ENCODE measurements at regions not wholly inside any gene's neighbourhood (a gene's known extent, or its start where the extent isn't known, plus 50 kb on each side); places are given as distances from the start of the nearest gene placed in this dataset.

- TF ChIP-seq, protein P1, sequence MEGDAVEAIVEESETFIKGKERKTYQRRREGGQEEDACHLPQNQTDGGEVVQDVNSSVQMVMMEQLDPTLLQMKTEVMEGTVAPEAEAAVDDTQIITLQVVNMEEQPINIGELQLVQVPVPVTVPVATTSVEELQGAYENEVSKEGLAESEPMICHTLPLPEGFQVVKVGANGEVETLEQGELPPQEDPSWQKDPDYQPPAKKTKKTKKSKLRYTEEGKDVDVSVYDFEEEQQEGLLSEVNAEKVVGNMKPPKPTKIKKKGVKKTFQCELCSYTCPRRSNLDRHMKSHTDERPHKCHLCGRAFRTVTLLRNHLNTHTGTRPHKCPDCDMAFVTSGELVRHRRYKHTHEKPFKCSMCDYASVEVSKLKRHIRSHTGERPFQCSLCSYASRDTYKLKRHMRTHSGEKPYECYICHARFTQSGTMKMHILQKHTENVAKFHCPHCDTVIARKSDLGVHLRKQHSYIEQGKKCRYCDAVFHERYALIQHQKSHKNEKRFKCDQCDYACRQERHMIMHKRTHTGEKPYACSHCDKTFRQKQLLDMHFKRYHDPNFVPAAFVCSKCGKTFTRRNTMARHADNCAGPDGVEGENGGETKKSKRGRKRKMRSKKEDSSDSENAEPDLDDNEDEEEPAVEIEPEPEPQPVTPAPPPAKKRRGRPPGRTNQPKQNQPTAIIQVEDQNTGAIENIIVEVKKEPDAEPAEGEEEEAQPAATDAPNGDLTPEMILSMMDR (conservative IDR thresholded peaks at IDR 0.05; ENCODE audit: low read depth, low read length) = no peak
- DNase-seq (ENCODE audit: low read depth) = no peak
- no peak overlapping the region for H3K4me3 ChIP-seq (ENCODE audit: low read depth, low read length)
Observed at GRCh38 chr18:61651880-61652268, 240.9 kb downstream of the RNF152 start.

DNA sequence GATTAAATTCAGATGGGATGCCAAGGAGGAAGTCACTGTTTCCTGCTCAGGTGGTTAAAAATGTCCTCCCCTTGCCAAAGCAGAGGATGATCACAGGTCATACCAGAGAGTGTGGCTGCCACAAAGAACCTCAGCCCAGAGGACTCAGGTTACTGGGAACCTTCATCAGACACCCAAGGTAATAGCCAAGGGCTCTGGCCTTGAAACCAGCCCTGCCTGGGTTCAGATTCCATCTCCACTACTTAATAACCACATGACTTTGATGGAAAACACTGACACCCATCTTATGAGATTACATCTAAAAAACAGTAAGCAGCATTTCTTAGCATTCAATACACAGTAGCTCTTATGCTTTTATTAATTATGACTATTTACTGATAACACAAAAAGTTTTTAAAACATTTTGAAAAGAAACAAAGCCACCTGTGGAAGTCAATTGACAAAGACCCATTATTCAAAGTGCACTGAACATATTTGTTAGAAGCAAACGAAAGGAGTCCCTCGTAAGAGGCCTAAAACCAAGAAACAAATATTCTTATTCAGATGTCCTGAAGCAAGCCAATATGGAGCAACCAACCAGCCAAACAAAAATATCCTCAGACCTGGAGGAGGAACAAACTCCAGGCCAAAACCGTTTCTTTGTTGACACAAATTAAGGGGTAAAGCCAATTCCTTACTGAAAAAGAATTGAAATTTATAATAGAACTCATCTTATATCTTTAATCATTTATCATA is 241.5 kb downstream of the RNF152 start:
- TF ChIP-seq, protein P1 (conservative IDR thresholded peaks at IDR 0.05; ENCODE audit: low read depth, low read length) = no peak
- H3K4me3 ChIP-seq (ENCODE audit: low read depth, low read length) = no peak overlapping the region
- no peak for DNase-seq (ENCODE audit: low read depth)

DNA sequence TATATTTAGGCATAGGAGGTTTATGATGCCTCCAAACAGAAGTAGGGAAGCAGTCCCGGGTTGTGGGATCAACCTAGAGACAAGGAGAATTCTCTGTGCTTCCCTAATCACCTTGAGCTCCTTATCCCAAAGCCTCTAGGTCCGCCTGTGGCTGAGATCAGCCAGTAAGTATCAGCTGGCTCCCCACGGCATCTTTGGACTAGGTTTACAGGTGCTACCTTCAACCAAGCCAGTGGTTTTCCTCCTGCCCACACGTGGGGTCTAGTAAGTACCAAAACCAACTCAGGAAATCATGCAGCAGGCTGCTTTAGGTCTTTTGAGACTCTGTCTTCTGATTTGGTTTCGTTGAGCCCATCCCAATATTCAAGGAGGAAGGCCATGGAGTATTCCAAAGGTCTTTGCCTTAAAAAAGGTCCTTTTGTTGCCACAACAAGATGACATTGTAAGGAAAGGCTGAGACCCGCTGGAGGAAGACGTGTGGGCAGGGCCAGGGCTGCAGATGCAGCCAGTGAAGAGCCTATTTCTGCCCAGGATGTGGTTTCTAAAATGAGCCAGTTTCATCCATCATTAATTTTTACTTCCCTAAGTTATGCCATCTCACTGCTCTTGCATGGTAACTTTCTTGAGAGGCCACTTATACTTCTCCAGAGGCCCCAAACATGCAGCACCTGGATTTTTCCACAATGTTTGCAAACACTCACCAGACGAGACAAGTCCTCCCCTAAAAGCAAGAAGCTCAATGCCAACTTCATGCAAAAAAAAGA is 248.7 kb downstream of the RNF152 start:
- no peak overlapping the region for H3K4me3 ChIP-seq (ENCODE audit: low read depth, low read length)
- DNase-seq (ENCODE audit: low read depth) = no peak
- TF ChIP-seq, protein P1 (conservative IDR thresholded peaks at IDR 0.05; ENCODE audit: low read depth, low read length) = no peak

DNA sequence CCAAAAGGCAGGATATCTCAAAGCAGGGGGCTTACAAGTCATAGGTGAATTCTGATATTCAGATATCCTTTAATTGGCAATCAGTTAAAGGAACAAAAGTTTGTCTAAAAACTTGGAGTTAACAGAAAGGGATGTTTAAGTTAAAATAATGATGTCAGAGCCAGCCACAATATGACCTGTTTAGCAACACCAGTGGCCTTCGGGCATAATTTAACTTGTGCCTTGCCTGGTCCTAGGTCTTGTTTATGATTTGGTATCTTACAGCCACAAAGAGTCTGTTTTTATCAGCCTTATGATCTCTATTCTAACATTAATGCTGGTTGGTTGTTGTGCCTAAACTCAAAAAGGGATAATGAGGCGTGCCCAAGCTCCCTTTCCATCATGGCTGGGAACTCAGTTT is 252.9 kb downstream of the RNF152 start:
- H3K4me3 ChIP-seq (ENCODE audit: low read depth, low read length) = no peak overlapping the region
- no peak for DNase-seq (ENCODE audit: low read depth)
- TF ChIP-seq, protein P1 (conservative IDR thresholded peaks at IDR 0.05; ENCODE audit: low read depth, low read length) = no peak

GRCh38 chr18:61637905-61638595 is 254.8 kb downstream of the RNF152 start:
- DNase-seq (ENCODE audit: low read depth) = no peak
- H3K4me3 ChIP-seq (ENCODE audit: low read depth, low read length) = no peak overlapping the region

DNA sequence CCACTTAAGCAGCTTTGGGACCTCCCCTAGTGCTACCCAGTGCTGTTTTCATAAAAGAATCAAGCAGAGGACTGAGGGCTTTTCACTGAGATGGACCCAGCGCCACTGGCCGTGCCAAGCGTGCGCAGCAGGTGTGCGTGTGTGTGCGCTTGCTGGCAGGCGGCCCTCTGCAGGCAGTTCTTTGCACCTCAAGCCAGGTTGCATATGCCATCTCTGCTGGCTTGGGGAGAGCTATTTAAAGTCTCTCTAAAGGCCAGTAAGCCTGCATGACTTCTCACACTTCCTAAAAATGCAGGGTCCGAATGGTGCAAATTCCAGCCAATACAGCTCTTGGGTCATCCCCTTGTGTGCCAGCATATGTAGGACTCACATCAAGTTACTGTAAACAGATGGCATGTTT is 255.5 kb downstream of the RNF152 start:
- no peak overlapping the region for H3K4me3 ChIP-seq (ENCODE audit: low read depth, low read length)
- TF ChIP-seq, protein P1 (conservative IDR thresholded peaks at IDR 0.05; ENCODE audit: low read depth, low read length) = peak; percentile 35
- DNase-seq (ENCODE audit: low read depth) = no peak

More at GRCh38 chr18:61637905-61638595, 254.8 kb downstream of the RNF152 start:
- TF ChIP-seq, protein P1 (conservative IDR thresholded peaks at IDR 0.05; ENCODE audit: low read depth, low read length) = no peak
